H1 (cell line): ENCODE measurements at regions not wholly inside any gene's neighbourhood (a gene's known extent, or its start where the extent isn't known, plus 50 kb on each side); places are given as distances from the start of the nearest gene placed in this dataset.

Source experiments
- CTCF ChIA-PET: fragments of 300-600 bp; sonication (Branson Sonifier 250); formaldehyde crosslinking; loops from one replicate; lab custom pipeline; 2021; ENCODE audit not compliant: partially characterized antibody; lab: Charles Lee
- POLR2A ChIA-PET: fragments of 300-600 bp; sonication (Branson Sonifier 250); formaldehyde crosslinking; loops from one replicate; lab custom pipeline; 2021; ENCODE audit warnings: inconsistent platforms; ENCODE audit not compliant: partially characterized antibody; lab: Charles Lee
- DNase-seq, 2 experiments: peaks; one replicate each; pipeline versions ENCODE4 v3.0.0 to v3.0.0-alpha.2; 2010 to 2022; ENCODE audit warnings: low spot score in 2 of 2, low read depth in 1 of 2, mixed read lengths in 1 of 2
- FAIRE-seq: peaks from 2 replicates; lab custom pipeline; 2011; peaks lifted over from hg19 to GRCh38; lab: Jason Lieb, UNC
- H2AFZ ChIP-seq: 2 replicates; pipeline ENCODE4 v1.8.1; 2012; ENCODE audit warnings: low read length, inconsistent platforms
- H2AK5ac ChIP-seq: 2 replicates; pipeline ENCODE4 v1.6.1; 2013; ENCODE audit warnings: low read depth, low read length
- H2BK120ac ChIP-seq: replicated peaks from 2 replicates; pipeline ENCODE3; 2013; ENCODE audit warnings: low read depth, low read length, inconsistent platforms
- H2BK12ac ChIP-seq: 2 replicates; pipeline ENCODE4 v1.6.1; 2013; ENCODE audit warnings: low read depth, low read length
- H2BK15ac ChIP-seq: 2 replicates; pipeline ENCODE4 v1.6.1; 2013; ENCODE audit warnings: low read length
- H2BK20ac ChIP-seq: 2 replicates; pipeline ENCODE4 v1.6.1; 2013; ENCODE audit warnings: low read length
- H2BK5ac ChIP-seq: 2 replicates; pipeline ENCODE4 v1.6.1; 2013; ENCODE audit warnings: low read depth, low read length
- H3K14ac ChIP-seq: 2 replicates; pipeline ENCODE4 v1.6.1; 2013; ENCODE audit warnings: inconsistent platforms; ENCODE audit not compliant: insufficient read length
- H3K18ac ChIP-seq: 2 replicates; pipeline ENCODE4 v1.6.1; 2013; ENCODE audit warnings: low read length; ENCODE audit errors: extremely low read depth
- H3K23ac ChIP-seq: 2 replicates; pipeline ENCODE4 v1.6.1; 2013; ENCODE audit warnings: inconsistent platforms; ENCODE audit not compliant: insufficient read length
- H3K23me2 ChIP-seq: 2 replicates; pipeline ENCODE4 v1.6.1; 2013; ENCODE audit warnings: low read depth, low read length
- H3K27ac ChIP-seq: 2 replicates; pipeline ENCODE4 v1.6.1; 2011; ENCODE audit warnings: low read depth, low read length, inconsistent platforms
- H3K27me3 ChIP-seq, 4 experiments: replicated peaks in 1 of 4; 1 replicate in 1 of 4; 2 replicates in 3 of 4; pipeline versions ENCODE4 v1.6.1 to v1.8.1; 2011 to 2013; ENCODE audit warnings: low read length in 3 of 4, mild to moderate bottlenecking in 3 of 4, inconsistent platforms in 2 of 4, mixed read lengths in 2 of 4, moderate library complexity in 1 of 4; ENCODE audit not compliant: control insufficient read depth in 3 of 4, insufficient read depth in 3 of 4; ENCODE audit errors: extremely low read depth in 1 of 4
- H3K36me3 ChIP-seq, 4 experiments: 2 replicates each; pipeline versions ENCODE4 v1.6.1 to v1.8.1; 2011 to 2013; ENCODE audit warnings: mild to moderate bottlenecking in 4 of 4, low read length in 3 of 4, moderate library complexity in 2 of 4, control low read depth in 1 of 4, inconsistent platforms in 1 of 4; ENCODE audit not compliant: insufficient read depth in 4 of 4, control insufficient read depth in 2 of 4
- H3K4ac ChIP-seq: replicated peaks from 2 replicates; pipeline ENCODE3; 2013; ENCODE audit warnings: low read length, low read depth, mixed read lengths, inconsistent platforms; ENCODE audit not compliant: insufficient read length
- H3K4me1 ChIP-seq, 4 experiments: replicated peaks in 1 of 4; 1 replicate in 1 of 4; 2 replicates in 3 of 4; pipeline versions ENCODE4 v1.6.1 to v1.8.1; 2011 to 2013; ENCODE audit warnings: low read length in 3 of 4, inconsistent platforms in 2 of 4, mixed read lengths in 1 of 4; ENCODE audit not compliant: insufficient read depth in 4 of 4, control insufficient read depth in 3 of 4
- H3K4me2 ChIP-seq, 2 experiments: 2 replicates each; pipeline versions ENCODE4 v1.6.1 to v1.8.1; 2011 to 2013; ENCODE audit warnings: low read depth in 2 of 2, low read length in 2 of 2, control low read depth in 1 of 2, inconsistent platforms in 1 of 2, mild to moderate bottlenecking in 1 of 2; ENCODE audit not compliant: insufficient read depth in 1 of 2
- H3K4me3 ChIP-seq, 4 experiments: fragments of 200-600, 300-600 bp in 1 of 4; sonication (generic), shearing (Covaris generic), sonication (Bioruptor Twin) in 1 of 4; 2 replicates each; pipeline versions ENCODE4 v1.5.1 to v1.8.1; 2011 to 2016; ENCODE audit warnings: low read length in 4 of 4, low read depth in 3 of 4, control low read depth in 2 of 4, inconsistent platforms in 2 of 4, mild to moderate bottlenecking in 2 of 4, mixed read lengths in 1 of 4, moderate library complexity in 1 of 4; ENCODE audit not compliant: insufficient read depth in 2 of 4; ENCODE audit errors: extremely low read depth in 1 of 4
- H3K56ac ChIP-seq: replicated peaks from 2 replicates; pipeline ENCODE3; 2013; ENCODE audit warnings: low read depth, mild to moderate bottlenecking, mixed read lengths, low read length, inconsistent platforms; ENCODE audit not compliant: insufficient read length
- H3K79me1 ChIP-seq: 2 replicates; pipeline ENCODE4 v1.6.1; 2013; ENCODE audit warnings: low read depth, low read length, control low read depth
- H3K79me2 ChIP-seq, 2 experiments: 2 replicates each; pipeline versions ENCODE4 v1.6.1 to v1.8.1; 2012 to 2013; ENCODE audit warnings: low read length in 2 of 2, mild to moderate bottlenecking in 2 of 2, inconsistent platforms in 1 of 2; ENCODE audit not compliant: insufficient read depth in 2 of 2, control insufficient read depth in 1 of 2
- H3K9ac ChIP-seq, 4 experiments: replicated peaks in 1 of 4; 1 replicate in 1 of 4; 2 replicates in 3 of 4; pipeline versions ENCODE4 v1.6.1 to v1.8.1; 2011 to 2013; ENCODE audit warnings: low read depth in 3 of 4, low read length in 3 of 4, control low read depth in 2 of 4, mild to moderate bottlenecking in 2 of 4, moderate library complexity in 2 of 4, inconsistent platforms in 1 of 4; ENCODE audit errors: extremely low read depth in 1 of 4
- H3K9me3 ChIP-seq, 2 experiments: 2 replicates each; pipeline versions ENCODE4 v1.6.1 to v1.8.1; 2012 to 2013; ENCODE audit warnings: mild to moderate bottlenecking in 2 of 2, moderate library complexity in 2 of 2, control low read depth in 1 of 2, inconsistent platforms in 1 of 2, low read depth in 1 of 2, low read length in 1 of 2, mixed read lengths in 1 of 2; ENCODE audit not compliant: insufficient read depth in 2 of 2
- H4K20me1 ChIP-seq, 2 experiments: replicated peaks in 1 of 2; 2 replicates each; pipeline versions ENCODE3 to v1.8.1; 2011 to 2013; ENCODE audit warnings: inconsistent platforms in 2 of 2, low read length in 2 of 2, mild to moderate bottlenecking in 1 of 2; ENCODE audit not compliant: insufficient read depth in 2 of 2, control insufficient read depth in 1 of 2
- H4K5ac ChIP-seq: 2 replicates; pipeline ENCODE4 v1.6.1; 2013; ENCODE audit warnings: low read length, low read depth, mixed read lengths, inconsistent platforms; ENCODE audit not compliant: insufficient read length
- H4K8ac ChIP-seq: 2 replicates; pipeline ENCODE4 v1.8.0; 2013; ENCODE audit warnings: mild to moderate bottlenecking, moderate library complexity, low read length, inconsistent platforms; ENCODE audit not compliant: insufficient read depth; ENCODE audit errors: extremely low read depth
- H4K91ac ChIP-seq: replicated peaks from 2 replicates; pipeline ENCODE3; 2013; ENCODE audit warnings: low read length, mixed read lengths, inconsistent platforms; ENCODE audit not compliant: insufficient read length
- CREB1 ChIP-seq: IDR thresholded peaks from 2 replicates; pipeline ENCODE4 v1.6.1; 2012; ENCODE audit warnings: inconsistent platforms
- HDAC2 ChIP-seq, 2 experiments: fragments of 300-600 bp in 1 of 2; sonication (generic) in 1 of 2; IDR thresholded peaks; 2 replicates each; pipeline ENCODE4 v1.6.1; 2011 to 2012; ENCODE audit warnings: low read depth in 2 of 2, low read length in 2 of 2, mild to moderate bottlenecking in 2 of 2, moderate library complexity in 2 of 2, borderline replicate concordance in 1 of 2, inconsistent platforms in 1 of 2
- SIN3A ChIP-seq, 2 experiments: IDR thresholded peaks in 1 of 2; conservative IDR thresholded peaks in 1 of 2; 2 replicates each; pipeline ENCODE4 v1.6.1; 2011 to 2012; ENCODE audit warnings: low read length in 2 of 2, improper control_type of control experiment in 1 of 2, low read depth in 1 of 2, mild to moderate bottlenecking in 1 of 2
- SP2 ChIP-seq: IDR thresholded peaks from 2 replicates; pipeline ENCODE4 v1.6.1; 2012; ENCODE audit warnings: mild to moderate bottlenecking, low read length, inconsistent platforms
- SUZ12 ChIP-seq: fragments of 200-600 bp; sonication (generic); IDR thresholded peaks from 2 replicates; pipeline ENCODE4 v1.6.1; 2012; ENCODE audit warnings: mild to moderate bottlenecking, inconsistent platforms, low read length, moderate library complexity, mixed read lengths
- USF2 ChIP-seq: IDR thresholded peaks from 2 replicates; pipeline ENCODE4 v1.6.1; 2011; ENCODE audit warnings: low read length, improper control_type of control experiment
- YY1 ChIP-seq: IDR thresholded peaks from 2 replicates; pipeline ENCODE4 v1.6.1; 2011; ENCODE audit warnings: low read depth, mild to moderate bottlenecking, low read length
- WGBS, 2 experiments: shearing (Covaris generic) in 1 of 2; methylation state at CpG; one replicate each; pipeline versions ENCODE4 v1.1.6 to v1.1.7; 2013 to 2015; ENCODE audit warnings: low lambda C conversion rate in 2 of 2, mixed read lengths in 2 of 2, inconsistent platforms in 1 of 2, low coverage in 1 of 2, missing lambda C conversion rate in 1 of 2; ENCODE audit not compliant: insufficient replicate concordance in 2 of 2, insufficient coverage in 1 of 2, insufficient read length in 1 of 2; ENCODE audit errors: extremely low coverage in 1 of 2, missing lambda C conversion rate in 1 of 2; 5-methylcytosine and 5-hydroxymethylcytosine counted together

- WGBS, 2 experiments: 100% methylated on average over 1 of the region's 1 CpG; no CpG with 5 or more reads in 1 of the 2 experiments
- TF ChIP-seq YY1 (no peak), SIN3A (conservative IDR thresholded peaks at IDR 0.05 in 1 of 2, IDR thresholded peaks at IDR 0.05 in 1 of 2; ENCODE audit: low read depth in 1 of 2, low read length in 2 of 2) (no peak), CREB1 (no peak), USF2 (no peak), SP2 (no peak), SUZ12 (no peak), HDAC2 (IDR thresholded peaks at IDR 0.05; ENCODE audit: borderline replicate concordance in 1 of 2, low read depth in 2 of 2, low read length in 2 of 2) (no peak)
Measured at GRCh38 chr13:89072979-89073378, 1401.8 kb downstream of the SLITRK5 start.

More at GRCh38 chr13:89072979-89073378, 1401.8 kb downstream of the SLITRK5 start:
- no peak overlapping the region for H2BK120ac ChIP-seq
- no peak overlapping the region for H4K8ac ChIP-seq
- no peak overlapping the region for H3K18ac ChIP-seq
- no peak overlapping the region for H2BK15ac ChIP-seq
- H3K27ac ChIP-seq: no peak overlapping the region
- no peak overlapping the region for H4K91ac ChIP-seq
- H3K4me2 ChIP-seq: no peak overlapping the region
- no peak overlapping the region for H3K9ac ChIP-seq
- no peaks in the 10 kb centered on the region for H3K4me1 ChIP-seq
- H3K23me2 ChIP-seq: no peaks in the 10 kb centered on the region; the same call in 1 of the 2 replicates
- no peak overlapping the region for H2AFZ ChIP-seq
- no peak overlapping the region for H4K5ac ChIP-seq
- H3K14ac ChIP-seq: no peak overlapping the region
- no peak overlapping the region for H3K4me3 ChIP-seq
- DNase-seq (no peak), FAIRE-seq (no peak)
- H3K9me3 ChIP-seq: no peaks in the 10 kb centered on the region
- ChIA-PET CTCF (no interaction called here), POLR2A (no interaction called here)
- H2BK12ac ChIP-seq: no peak overlapping the region
- no peak overlapping the region for H2BK20ac ChIP-seq
- no peak overlapping the region for H3K56ac ChIP-seq
- peaks cover 0 to 1% of the 10 kb centered on the region in 2 experiments for H4K20me1 ChIP-seq
- H3K4ac ChIP-seq: no peak overlapping the region
- H3K27me3 ChIP-seq: no peaks in the 10 kb centered on the region
- H3K36me3 ChIP-seq: no peaks in the 10 kb centered on the region
- no peaks in the 10 kb centered on the region for H3K79me1 ChIP-seq
- no peaks in the 10 kb centered on the region for H3K79me2 ChIP-seq
- H3K23ac ChIP-seq: no peak overlapping the region
- no peak overlapping the region for H2AK5ac ChIP-seq
- H2BK5ac ChIP-seq: no peak overlapping the region
